ENCODE measurements at regions not wholly inside any gene's neighbourhood (a gene's known extent, or its start where the extent isn't known, plus 50 kb on each side); places are given as distances from the start of the nearest gene placed in this dataset.
"Not testable (repeated sequence)": the region's sequence is repeated elsewhere in the genome, so short reads cannot be mapped to it uniquely, and the experiment has no call there.

DNA sequence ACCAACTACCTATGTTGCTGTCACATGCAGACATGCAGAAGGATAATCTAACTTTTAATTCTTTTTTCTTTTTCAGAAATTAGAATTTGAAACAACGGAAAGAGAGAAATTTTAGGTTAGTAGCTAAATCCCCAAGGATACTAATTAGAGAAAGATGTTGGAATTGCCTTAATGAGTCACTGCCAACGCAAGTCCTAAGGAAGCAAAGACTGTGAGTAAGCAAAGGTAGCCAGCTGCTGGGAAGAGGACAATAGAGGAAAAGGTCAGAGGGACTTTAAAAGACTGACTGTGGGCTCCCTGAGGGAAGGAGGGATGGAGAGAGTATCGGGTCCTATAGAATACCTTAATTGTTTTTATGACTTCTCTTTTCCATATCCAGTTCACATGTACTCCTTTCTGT lies 461.9 kb upstream of the PAPPA start:
- Histone ChIP-seq H3K36me3 (no peaks in the 10 kb centered on the region), H3K4me1 (no peaks in the 10 kb centered on the region), H3K27ac (no peak overlapping the region), H3K4me3 (no peak overlapping the region), H3K27me3 (no peaks in the 10 kb centered on the region), H3K9me3 (no peaks in the 10 kb centered on the region)
- WGBS, 2 donors: 76 to 85% methylated on average over 3 of the region's 3 CpGs
- TF ChIP-seq CTCF (IDR thresholded peaks at IDR 0.05) (no peak), POLR2AphosphoS5 (IDR thresholded peaks at IDR 0.05) (no peak), EP300 (IDR thresholded peaks at IDR 0.05) (no peak), POLR2A (IDR thresholded peaks at IDR 0.05) (no peak)
- no peak for DNase-seq
- no peak for ATAC-seq (ENCODE audit: low FRiP score in 2 of 2)

GRCh38 chr9:115692868-115693267 lies 460.7 kb upstream of the PAPPA start:
- not testable (repeated sequence) for H3K27me3 ChIP-seq; ATAC-seq (ENCODE audit: low FRiP score in 2 of 2); H3K9me3 ChIP-seq; H3K36me3 ChIP-seq; H3K27ac ChIP-seq; H3K4me1 ChIP-seq; DNase-seq; H3K4me3 ChIP-seq
- WGBS, 2 donors: 73 to 88% methylated on average over 2 of the region's 2 CpGs

DNA sequence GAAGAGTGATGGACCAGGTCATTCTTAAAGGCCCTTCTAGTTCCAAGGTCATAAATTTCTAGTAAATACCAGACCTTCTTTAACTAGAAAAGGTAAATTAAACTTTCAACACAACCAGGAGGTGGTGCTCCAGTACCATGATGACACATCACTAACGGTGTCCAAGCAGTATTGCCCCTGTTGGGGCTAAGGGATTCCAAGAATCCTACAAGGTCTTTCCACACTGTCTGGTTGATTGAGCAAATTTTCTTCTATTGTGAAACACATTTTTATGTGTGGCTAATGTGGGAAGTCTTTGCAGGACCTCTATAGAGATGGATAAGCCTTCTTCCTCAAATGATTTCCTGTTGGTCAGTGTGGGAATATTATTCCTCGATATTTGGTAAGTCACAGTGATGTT lies 459.6 kb upstream of the PAPPA start:
- H3K9me3 ChIP-seq: no peaks in the 10 kb centered on the region
- TF ChIP-seq POLR2A (IDR thresholded peaks at IDR 0.05) (no peak), CTCF (IDR thresholded peaks at IDR 0.05) (peak in 2 of 6 experiments; percentile 10 to 24), EP300 (IDR thresholded peaks at IDR 0.05) (no peak), POLR2AphosphoS5 (IDR thresholded peaks at IDR 0.05) (peak in 1 of 2 donors; percentile 51)
- peak in 1 of 2 donors; percentile 71 for ATAC-seq (ENCODE audit: low FRiP score in 2 of 2)
- no peaks in the 10 kb centered on the region for H3K27me3 ChIP-seq
- no peak for DNase-seq
- no peaks in the 10 kb centered on the region for H3K36me3 ChIP-seq
- H3K4me3 ChIP-seq: no peak overlapping the region
- H3K4me1 ChIP-seq: no peaks in the 10 kb centered on the region
- no peak overlapping the region for H3K27ac ChIP-seq
- WGBS, 2 donors: 23 to 28% methylated on average over 2 of the region's 2 CpGs

GRCh38 chr9:115694991-115695390 lies 458.6 kb upstream of the PAPPA start:
- no peak for TF ChIP-seq CTCF (IDR thresholded peaks at IDR 0.05)
- no peak for TF ChIP-seq EP300 (IDR thresholded peaks at IDR 0.05)
- no peak for TF ChIP-seq POLR2AphosphoS5 (IDR thresholded peaks at IDR 0.05)
- no peak for TF ChIP-seq POLR2A (IDR thresholded peaks at IDR 0.05)
- no peaks in the 10 kb centered on the region for H3K36me3 ChIP-seq
- no peak overlapping the region for H3K27ac ChIP-seq

DNA sequence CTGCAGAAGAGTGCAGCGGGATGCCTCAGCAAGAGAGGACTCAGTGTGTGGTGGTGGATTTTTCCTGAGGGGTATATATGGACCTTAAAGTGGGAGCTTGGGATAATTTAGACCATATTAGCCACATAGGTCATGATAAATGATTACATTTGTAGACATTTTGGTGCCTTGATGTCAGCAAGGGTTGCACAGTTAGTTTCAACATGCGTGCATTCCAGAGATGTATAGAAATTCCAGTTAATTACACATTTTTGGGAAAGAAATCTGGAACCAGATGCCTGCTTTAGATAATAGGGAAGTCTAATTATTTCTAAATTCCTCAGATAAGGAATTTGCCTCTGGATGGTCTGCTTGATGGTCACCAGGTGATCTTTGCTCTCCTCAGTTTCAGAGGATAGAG lies 440.6 kb upstream of the PAPPA start:
- TF ChIP-seq POLR2A (IDR thresholded peaks at IDR 0.05): no peak
- TF ChIP-seq CTCF (IDR thresholded peaks at IDR 0.05): no peak
- no peak for TF ChIP-seq POLR2AphosphoS5 (IDR thresholded peaks at IDR 0.05)
- TF ChIP-seq EP300 (IDR thresholded peaks at IDR 0.05): no peak
- DNase-seq: no peak
- no peak for ATAC-seq (ENCODE audit: low FRiP score in 2 of 2)
- Histone ChIP-seq H3K9me3 (no peaks in the 10 kb centered on the region), H3K27me3 (no peaks in the 10 kb centered on the region), H3K36me3 (no peaks in the 10 kb centered on the region), H3K4me3 (no peak overlapping the region), H3K4me1 (no peaks in the 10 kb centered on the region), H3K27ac (no peak overlapping the region)
- WGBS, 2 donors: 86 to 89% methylated on average over 2 of the region's 2 CpGs

More at GRCh38 chr9:115694991-115695390, 458.6 kb upstream of the PAPPA start:
- ATAC-seq (ENCODE audit: low FRiP score in 2 of 2) (no peak), DNase-seq (no peak)
- Histone ChIP-seq H3K9me3 (no peaks in the 10 kb centered on the region), H3K4me3 (no peak overlapping the region), H3K27me3 (no peaks in the 10 kb centered on the region), H3K4me1 (no peaks in the 10 kb centered on the region)

All from upper lobe of left lung (tissue), 6 donors.